HepG2 (cell line): ENCODE measurements at regions not wholly inside any gene's neighbourhood (a gene's known extent, or its start where the extent isn't known, plus 50 kb on each side); places are given as distances from the start of the nearest gene placed in this dataset.

Experiments used
- AGO2 ChIP-seq: fragments of 200-400 bp; formaldehyde crosslinking; optimal IDR thresholded peaks from 2 replicates; pipeline ENCODE3; 2017; ENCODE audit warnings: mild to moderate bottlenecking, low read depth, low read length, moderate library complexity
- CREB3 ChIP-seq: sonication (generic); formaldehyde crosslinking; IDR thresholded peaks from 2 replicates; pipeline ENCODE4 v1.5.0; 2020; ENCODE audit warnings: missing genetic modification reagents
- CREM ChIP-seq, 2 experiments: sonication (generic) in 1 of 2; formaldehyde crosslinking in 1 of 2; IDR thresholded peaks; 2 replicates each; pipeline versions ENCODE4 v1.4.0 to v1.6.1; 2016 to 2020; ENCODE audit warnings: antibody characterized with exemption in 1 of 2, mild to moderate bottlenecking in 1 of 2, missing genetic modification reagents in 1 of 2
- ETV5 ChIP-seq: IDR thresholded peaks from 2 replicates; pipeline ENCODE4 v1.6.1; 2018; ENCODE audit warnings: missing biosample characterization, missing genetic modification reagents, inconsistent platforms, borderline replicate concordance
- FOXK2 ChIP-seq: fragments of 450-650 bp; IDR thresholded peaks from 2 replicates; pipeline ENCODE4 v1.6.1; 2016
- GZF1 ChIP-seq: sonication (generic); formaldehyde crosslinking; IDR thresholded peaks from 2 replicates; pipeline ENCODE4 v1.5.1; 2020; ENCODE audit warnings: mild to moderate bottlenecking, missing genetic modification reagents
- HMGA1 ChIP-seq: sonication (generic); formaldehyde crosslinking; conservative IDR thresholded peaks from 2 replicates; pipeline ENCODE4 v1.4.0; 2020; ENCODE audit warnings: missing genetic modification reagents
- HOMEZ ChIP-seq: IDR thresholded peaks from 2 replicates; pipeline ENCODE4 v1.6.1; 2016; ENCODE audit warnings: low read depth
- MLX ChIP-seq: IDR thresholded peaks from 2 replicates; pipeline ENCODE4 v1.6.1; 2016
- NFKBIZ ChIP-seq: IDR thresholded peaks from 2 replicates; pipeline ENCODE4 v1.6.1; 2018; ENCODE audit warnings: missing genetic modification reagents, missing compliant biosample characterization
- RBFOX2 ChIP-seq: fragments of 200-400 bp; formaldehyde crosslinking; IDR thresholded peaks from 2 replicates; pipeline ENCODE4 v1.6.1; 2017; ENCODE audit warnings: low read depth, mild to moderate bottlenecking, low read length
- SP140L ChIP-seq: sonication (generic); formaldehyde crosslinking; IDR thresholded peaks from 2 replicates; pipeline ENCODE4 v1.4.0; 2020; ENCODE audit warnings: missing genetic modification reagents, borderline replicate concordance
- SRSF4 ChIP-seq: fragments of 200-400 bp; formaldehyde crosslinking; IDR thresholded peaks from one replicate; pipeline ENCODE4 v1.6.1; 2018; ENCODE audit warnings: mild to moderate bottlenecking, low read depth, low read length, moderate library complexity; ENCODE audit not compliant: poor library complexity, severe bottlenecking
- YEATS4 ChIP-seq: sonication (generic); formaldehyde crosslinking; IDR thresholded peaks from 2 replicates; pipeline ENCODE4 v1.4.0; 2020; ENCODE audit warnings: missing genetic modification reagents, borderline replicate concordance
- ZBTB20 ChIP-seq: sonication (generic); formaldehyde crosslinking; IDR thresholded peaks from 2 replicates; pipeline ENCODE4 v1.8.1; 2023; ENCODE audit warnings: missing genetic modification reagents, low read depth, mild to moderate bottlenecking, borderline replicate concordance
- ZNF33A ChIP-seq: sonication (generic); formaldehyde crosslinking; IDR thresholded peaks from 2 replicates; pipeline ENCODE4 v1.5.1; 2020; ENCODE audit warnings: missing genetic modification reagents, mild to moderate bottlenecking, moderate library complexity, borderline replicate concordance
- ZNF550 ChIP-seq: sonication (generic); formaldehyde crosslinking; IDR thresholded peaks from 2 replicates; pipeline ENCODE4 v1.4.0; 2020; ENCODE audit warnings: mild to moderate bottlenecking, missing genetic modification reagents, borderline replicate concordance
- ZNF577 ChIP-seq: sonication (generic); formaldehyde crosslinking; IDR thresholded peaks from 2 replicates; pipeline ENCODE4 v1.4.0; 2020; ENCODE audit warnings: mild to moderate bottlenecking, low read depth, missing genetic modification reagents, borderline replicate concordance
- TF ChIP-seq, protein P1 (sequence below): sonication (generic); formaldehyde crosslinking; IDR thresholded peaks from 2 replicates; pipeline ENCODE4 v1.8.1; 2022; ENCODE audit warnings: mild to moderate bottlenecking, missing genetic modification reagents
- TF ChIP-seq, protein P2 (sequence below): sonication (generic); formaldehyde crosslinking; IDR thresholded peaks from 2 replicates; pipeline ENCODE4 v1.9.0; 2021; ENCODE audit warnings: missing genetic modification reagents, borderline replicate concordance

DNA sequence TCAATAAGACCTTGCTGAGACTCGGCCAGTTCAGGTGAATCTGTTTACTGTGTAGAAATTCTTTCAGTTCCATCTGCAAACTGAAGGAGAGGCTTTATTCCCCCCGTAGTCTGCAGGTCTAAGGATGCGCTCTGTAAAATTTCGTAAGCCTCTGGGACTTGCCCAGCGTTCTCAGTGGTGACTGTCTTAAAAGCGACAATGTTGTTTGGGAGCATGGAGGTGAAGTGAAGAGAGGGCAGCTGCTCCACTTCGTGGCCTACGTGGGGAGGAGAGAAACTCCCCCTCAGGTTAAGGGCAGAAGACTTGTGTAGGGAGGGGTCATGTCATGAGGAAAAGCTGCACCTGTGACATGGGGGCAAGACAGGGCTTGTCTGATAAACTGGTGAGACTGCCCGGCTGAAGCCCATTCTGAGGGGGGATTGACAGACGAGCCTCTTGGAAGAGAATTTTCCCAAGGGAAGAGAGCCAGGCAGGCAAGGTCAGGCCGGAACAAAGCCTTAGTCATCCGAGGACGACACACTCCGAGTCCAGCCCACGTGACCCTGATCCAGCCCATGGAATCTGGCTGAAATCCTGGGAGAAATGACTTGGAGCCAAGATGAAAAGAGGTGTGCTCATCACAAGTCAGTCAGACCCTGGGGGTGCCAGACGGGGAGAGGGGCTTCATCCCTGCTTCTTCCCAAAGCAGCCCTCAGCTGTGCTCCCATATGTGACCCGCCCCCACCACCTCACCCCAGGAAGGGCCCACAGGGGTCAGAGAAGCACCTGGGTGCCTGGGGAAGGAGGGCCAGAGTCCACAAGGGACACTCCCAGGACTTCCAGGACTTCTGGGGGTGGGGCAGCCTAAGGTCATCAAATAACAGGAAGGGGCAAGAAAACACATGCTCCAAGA, 88.5 kb upstream of the SH3BP4 start (continued):
- no peak for TF ChIP-seq CREB3
- TF ChIP-seq ZBTB20, result no peak
- no peak for TF ChIP-seq HMGA1
- TF ChIP-seq HOMEZ (CRISPR knock-in tag), result peak; percentile 79; the same call in 1 of the 2 replicates
- TF ChIP-seq ETV5, result peak; percentile 69
- TF ChIP-seq RBFOX2, result peak; percentile 54; the same call in 1 of the 2 replicates
- TF ChIP-seq, protein P1, sequence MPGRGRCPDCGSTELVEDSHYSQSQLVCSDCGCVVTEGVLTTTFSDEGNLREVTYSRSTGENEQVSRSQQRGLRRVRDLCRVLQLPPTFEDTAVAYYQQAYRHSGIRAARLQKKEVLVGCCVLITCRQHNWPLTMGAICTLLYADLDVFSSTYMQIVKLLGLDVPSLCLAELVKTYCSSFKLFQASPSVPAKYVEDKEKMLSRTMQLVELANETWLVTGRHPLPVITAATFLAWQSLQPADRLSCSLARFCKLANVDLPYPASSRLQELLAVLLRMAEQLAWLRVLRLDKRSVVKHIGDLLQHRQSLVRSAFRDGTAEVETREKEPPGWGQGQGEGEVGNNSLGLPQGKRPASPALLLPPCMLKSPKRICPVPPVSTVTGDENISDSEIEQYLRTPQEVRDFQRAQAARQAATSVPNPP (CRISPR knock-in tag), result no peak
- no peak for TF ChIP-seq ZNF33A (CRISPR knock-in tag)
- TF ChIP-seq SRSF4, result no peak
- TF ChIP-seq SP140L (CRISPR knock-in tag), result no peak
- no peak for TF ChIP-seq MLX
- TF ChIP-seq, protein P2, sequence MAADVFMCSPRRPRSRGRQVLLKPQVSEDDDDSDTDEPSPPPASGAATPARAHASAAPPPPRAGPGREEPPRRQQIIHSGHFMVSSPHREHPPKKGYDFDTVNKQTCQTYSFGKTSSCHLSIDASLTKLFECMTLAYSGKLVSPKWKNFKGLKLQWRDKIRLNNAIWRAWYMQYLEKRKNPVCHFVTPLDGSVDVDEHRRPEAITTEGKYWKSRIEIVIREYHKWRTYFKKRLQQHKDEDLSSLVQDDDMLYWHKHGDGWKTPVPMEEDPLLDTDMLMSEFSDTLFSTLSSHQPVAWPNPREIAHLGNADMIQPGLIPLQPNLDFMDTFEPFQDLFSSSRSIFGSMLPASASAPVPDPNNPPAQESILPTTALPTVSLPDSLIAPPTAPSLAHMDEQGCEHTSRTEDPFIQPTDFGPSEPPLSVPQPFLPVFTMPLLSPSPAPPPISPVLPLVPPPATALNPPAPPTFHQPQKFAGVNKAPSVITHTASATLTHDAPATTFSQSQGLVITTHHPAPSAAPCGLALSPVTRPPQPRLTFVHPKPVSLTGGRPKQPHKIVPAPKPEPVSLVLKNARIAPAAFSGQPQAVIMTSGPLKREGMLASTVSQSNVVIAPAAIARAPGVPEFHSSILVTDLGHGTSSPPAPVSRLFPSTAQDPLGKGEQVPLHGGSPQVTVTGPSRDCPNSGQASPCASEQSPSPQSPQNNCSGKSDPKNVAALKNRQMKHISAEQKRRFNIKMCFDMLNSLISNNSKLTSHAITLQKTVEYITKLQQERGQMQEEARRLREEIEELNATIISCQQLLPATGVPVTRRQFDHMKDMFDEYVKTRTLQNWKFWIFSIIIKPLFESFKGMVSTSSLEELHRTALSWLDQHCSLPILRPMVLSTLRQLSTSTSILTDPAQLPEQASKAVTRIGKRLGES, result no peak
- TF ChIP-seq YEATS4 (CRISPR knock-in tag), result no peak; the same call in 1 of the 2 replicates
- no peak for TF ChIP-seq GZF1 (CRISPR knock-in tag)
- TF ChIP-seq ZNF550 (CRISPR knock-in tag), result no peak
- 0 out of 2 replicates have a peak, but pooled peaks have one; percentile 7 for TF ChIP-seq CREM (IDR thresholded peaks at IDR 0.05)
- TF ChIP-seq CREM (CRISPR knock-in tag; IDR thresholded peaks at IDR 0.05), result no peak
- TF ChIP-seq ZNF577 (CRISPR knock-in tag), result no peak
- no peak for TF ChIP-seq FOXK2
- no peak; the same call in none of the 2 replicates for TF ChIP-seq NFKBIZ (CRISPR knock-in tag)
- no peak for TF ChIP-seq AGO2
